Adrenal gland (tissue), 9 donors: ENCODE measurements at regions not wholly inside any gene's neighbourhood (a gene's known extent, or its start where the extent isn't known, plus 50 kb on each side); places are given as distances from the start of the nearest gene placed in this dataset.

Experiments
- DNase-seq, 7 donors: peaks; one replicate each; pipeline ENCODE4 v3.0.0-alpha.2; 2019 to 2020
- H3K27ac ChIP-seq, 5 donors: fragments of 200-600 bp; sonication (generic) in 4 of 5; 1 replicate in 3 of 5; 2 replicates in 2 of 5; pipeline versions ENCODE4 v1.5.1 to v1.8.0; 2016 to 2020; ENCODE audit warnings: mild to moderate bottlenecking in 1 of 5
- H3K27me3 ChIP-seq: fragments of 200-600 bp; 2 replicates; pipeline ENCODE4 v1.8.0; 2021
- H3K36me3 ChIP-seq, 2 donors: fragments of 200-600 bp; replicated peaks in 1 of 2; 1 replicate in 1 of 2; 2 replicates in 1 of 2; pipeline versions ENCODE4 v1.5.1 to v1.8.0; 2018 to 2022
- H3K4me1 ChIP-seq, 2 donors: fragments of 200-600 bp; replicated peaks in 1 of 2; 1 replicate in 1 of 2; 2 replicates in 1 of 2; pipeline versions ENCODE4 v1.5.1 to v1.8.0; 2018 to 2021
- H3K4me3 ChIP-seq, 4 donors: fragments of 200-600 bp; sonication (generic) in 3 of 4; one replicate each; pipeline ENCODE4 v1.5.1; 2016 to 2018
- H3K9me3 ChIP-seq, 3 donors: fragments of 200-600 bp; sonication (generic) in 1 of 3; replicated peaks in 1 of 3; 1 replicate in 2 of 3; 2 replicates in 1 of 3; pipeline versions ENCODE4 v1.5.1 to v1.8.0; 2016 to 2021
- POLR2A ChIP-seq, 2 donors: fragments of 450-650 bp; IDR thresholded peaks; one replicate each; pipeline ENCODE4 v1.6.1; 2017; ENCODE audit warnings: antibody characterized with exemption in 2 of 2, mild to moderate bottlenecking in 2 of 2, moderate library complexity in 1 of 2
- WGBS, 4 donors: extraction: QIAGEN DNeasy Blood & Tissue Kit in 2 of 4; methylation state at CpG; one replicate each; pipeline versions ENCODE4 v1.1.5 to v1.1.7; 2013 to 2017; 5-methylcytosine and 5-hydroxymethylcytosine counted together
- intact Hi-C, 2 donors: fragments of 100-400 bp; cut with DNase I; formaldehyde crosslinking; loops; one replicate each; pipeline versions ENCODE4 v1.14.1 to v1.15.0; 2022 to 2023
- TF ChIP-seq, protein P1 (sequence below), 6 experiments: fragments of 450-650 bp in 4 of 6; fragments of 200-600 bp in 2 of 6; sonication (generic) in 1 of 6; IDR thresholded peaks; 1 replicate in 5 of 6; 2 replicates in 1 of 6; pipeline versions ENCODE4 v1.5.1 to v1.8.0; 2016 to 2021; ENCODE audit warnings: antibody characterized with exemption in 6 of 6, mild to moderate bottlenecking in 2 of 6, moderate library complexity in 1 of 6
- donor health status: healthy with polysubstance abuse.
- donor health status: Bipolar disorder and iron deficiency.
- donor health status: DM: yes; HTN: yes; CAD: no.
- donor health status: DM: no; HTN: no; CAD: no.
- donor health status: DM: no; HTN: no; CAD: no.

- no peaks in the 10 kb centered on the region for H3K4me1 ChIP-seq
- no peak for DNase-seq
- TF ChIP-seq, protein P1, sequence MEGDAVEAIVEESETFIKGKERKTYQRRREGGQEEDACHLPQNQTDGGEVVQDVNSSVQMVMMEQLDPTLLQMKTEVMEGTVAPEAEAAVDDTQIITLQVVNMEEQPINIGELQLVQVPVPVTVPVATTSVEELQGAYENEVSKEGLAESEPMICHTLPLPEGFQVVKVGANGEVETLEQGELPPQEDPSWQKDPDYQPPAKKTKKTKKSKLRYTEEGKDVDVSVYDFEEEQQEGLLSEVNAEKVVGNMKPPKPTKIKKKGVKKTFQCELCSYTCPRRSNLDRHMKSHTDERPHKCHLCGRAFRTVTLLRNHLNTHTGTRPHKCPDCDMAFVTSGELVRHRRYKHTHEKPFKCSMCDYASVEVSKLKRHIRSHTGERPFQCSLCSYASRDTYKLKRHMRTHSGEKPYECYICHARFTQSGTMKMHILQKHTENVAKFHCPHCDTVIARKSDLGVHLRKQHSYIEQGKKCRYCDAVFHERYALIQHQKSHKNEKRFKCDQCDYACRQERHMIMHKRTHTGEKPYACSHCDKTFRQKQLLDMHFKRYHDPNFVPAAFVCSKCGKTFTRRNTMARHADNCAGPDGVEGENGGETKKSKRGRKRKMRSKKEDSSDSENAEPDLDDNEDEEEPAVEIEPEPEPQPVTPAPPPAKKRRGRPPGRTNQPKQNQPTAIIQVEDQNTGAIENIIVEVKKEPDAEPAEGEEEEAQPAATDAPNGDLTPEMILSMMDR (IDR thresholded peaks at IDR 0.05): no peak
- no peak for TF ChIP-seq POLR2A (IDR thresholded peaks at IDR 0.05)
- no peaks in the 10 kb centered on the region for H3K36me3 ChIP-seq
- no peaks in the 10 kb centered on the region for H3K27me3 ChIP-seq
- intact Hi-C loops: no loop called here
- no peak overlapping the region for H3K27ac ChIP-seq
- no peaks in the 10 kb centered on the region for H3K9me3 ChIP-seq
- WGBS, 4 donors: 7 to 13% (median 11%) methylated on average over 1 of the region's 1 CpG
- no peak overlapping the region for H3K4me3 ChIP-seq
Observed at GRCh38 chr7:123314886-123315285, 115.1 kb upstream of the SLC13A1 start.

- no peaks in the 10 kb centered on the region for H3K4me1 ChIP-seq
- no peaks in the 10 kb centered on the region for H3K27me3 ChIP-seq
- intact Hi-C loops: no loop called here
- DNase-seq: no peak
- 78 to 88% (median 82%) methylated on average over 2 of the region's 2 CpGs for WGBS, 4 donors
- no peaks in the 10 kb centered on the region for H3K36me3 ChIP-seq
- H3K4me3 ChIP-seq: no peak overlapping the region
- H3K27ac ChIP-seq: no peak overlapping the region
- TF ChIP-seq, protein P1 (IDR thresholded peaks at IDR 0.05): no peak
- TF ChIP-seq POLR2A (IDR thresholded peaks at IDR 0.05): no peak
- no peaks in the 10 kb centered on the region for H3K9me3 ChIP-seq
Observed at GRCh38 chr7:123308254-123308951, 108.6 kb upstream of the SLC13A1 start.

- no peaks in the 10 kb centered on the region for H3K4me1 ChIP-seq
- no peak for TF ChIP-seq POLR2A (IDR thresholded peaks at IDR 0.05)
- TF ChIP-seq, protein P1 (IDR thresholded peaks at IDR 0.05): no peak
- H3K36me3 ChIP-seq: no peaks in the 10 kb centered on the region
- intact Hi-C loops: no loop called here
- H3K27ac ChIP-seq: no peak overlapping the region
- WGBS, 4 donors: 47 to 53% (median 51%) methylated on average over 2 of the region's 2 CpGs
- no peaks in the 10 kb centered on the region for H3K27me3 ChIP-seq
- no peak overlapping the region for H3K4me3 ChIP-seq
- no peaks in the 10 kb centered on the region for H3K9me3 ChIP-seq
- no peak for DNase-seq
Observed at GRCh38 chr7:123305840-123306375, 106.1 kb upstream of the SLC13A1 start.

- 73 to 86% (median 78%) methylated on average over 1 of the region's 1 CpG for WGBS, 4 donors
- no peak for DNase-seq
- Histone ChIP-seq H3K27me3 (no peaks in the 10 kb centered on the region), H3K4me3 (no peak overlapping the region), H3K27ac (no peak overlapping the region), H3K36me3 (no peaks in the 10 kb centered on the region), H3K9me3 (no peaks in the 10 kb centered on the region), H3K4me1 (no peaks in the 10 kb centered on the region)
- intact Hi-C loops: no loop called here
- no peak for TF ChIP-seq POLR2A (IDR thresholded peaks at IDR 0.05)
- TF ChIP-seq, protein P1 (IDR thresholded peaks at IDR 0.05): no peak
Observed at GRCh38 chr7:123303926-123304325, 104.2 kb upstream of the SLC13A1 start.
